ENCODE measurements at regions not wholly inside any gene's neighbourhood (a gene's known extent, or its start where the extent isn't known, plus 50 kb on each side); places are given as distances from the start of the nearest gene placed in this dataset.

DNA sequence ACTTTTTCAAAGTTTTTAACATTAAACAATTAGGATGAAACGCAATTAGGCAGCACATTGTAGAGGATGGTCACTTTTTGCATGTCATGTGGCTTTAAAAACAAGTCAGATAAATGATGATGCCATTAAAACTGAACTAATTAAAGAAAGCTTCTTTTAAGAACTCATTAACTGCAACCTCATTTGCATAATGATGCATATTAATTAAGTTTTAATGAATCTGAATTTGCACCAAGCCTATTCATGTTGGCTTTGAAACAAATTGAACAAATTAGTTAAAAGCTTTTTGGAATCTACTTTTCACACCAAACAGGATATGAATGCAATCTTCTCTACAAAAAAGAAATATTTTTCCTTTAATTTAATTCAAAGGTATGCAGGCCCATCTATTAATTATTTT lies 499.0 kb downstream of the VRK1 start:
- H3K4me3 ChIP-seq (ENCODE audit: control insufficient read depth in 1 of 2, extremely low read depth in 1 of 2, low read length in 1 of 2) = no peak overlapping the region
- H3K27me3 ChIP-seq (replicated peaks in 1 of 2; ENCODE audit: control insufficient read depth in 2 of 2, extremely low read depth in 1 of 2, insufficient read depth in 2 of 2, low read length in 1 of 2) = peaks cover 0 to 6% of the 10 kb centered on the region in 2 experiments
- Mint-ChIP-seq H3K4me3 (no peak overlapping the region), H3K4me1 (peaks cover 6 to 18% (median 17%) of the 10 kb centered on the region in 3 donors), H3K27me3 (peaks cover 0 to 6% of the 10 kb centered on the region in 2 donors), H3K36me3 (no peaks in the 10 kb centered on the region), H3K9me3 (no peaks in the 10 kb centered on the region), H3K27ac (no peak overlapping the region)
- ChIA-PET POLR2A (no interaction called here), CTCF (no interaction called here)
- H3K36me3 ChIP-seq (ENCODE audit: control insufficient read depth in 2 of 2, extremely low read depth in 1 of 2, insufficient read depth in 1 of 2, low read length in 1 of 2) = no peaks in the 10 kb centered on the region
- H3K27ac ChIP-seq (ENCODE audit: low read length) = no peak overlapping the region
- ATAC-seq (replicated peaks in 1 of 4) (no peak), DNase-seq (no peak)
- H3K9me3 ChIP-seq = no peaks in the 10 kb centered on the region
- no CpG with 5 or more reads among the region's 1 CpG for WGBS (ENCODE audit: insufficient coverage)
- H3K4me1 ChIP-seq (ENCODE audit: control insufficient read depth in 1 of 2, extremely low read depth in 1 of 2, insufficient read depth in 2 of 2, low read length in 2 of 2) = peaks cover 0 to 6% of the 10 kb centered on the region in 2 experiments

DNA sequence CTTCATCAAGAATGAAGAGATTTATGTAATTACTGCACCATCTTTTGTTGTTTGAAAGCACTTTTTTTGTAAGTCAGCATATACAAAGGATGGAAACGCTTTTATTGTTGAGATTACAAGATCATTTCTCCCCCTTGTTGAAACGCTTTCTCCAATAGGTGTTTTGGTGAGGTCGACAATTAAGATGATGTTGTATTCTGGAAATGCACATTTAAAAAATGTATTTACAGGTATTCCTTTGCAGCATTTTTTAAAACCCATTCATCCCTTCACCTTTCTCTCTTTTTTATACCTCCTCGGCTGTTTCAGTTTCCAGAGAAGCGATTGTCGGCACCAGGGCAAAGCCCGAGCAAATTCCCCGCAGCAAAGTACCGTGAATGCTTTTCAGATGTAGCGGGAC lies 499.9 kb downstream of the VRK1 start:
- Mint-ChIP-seq H3K27ac (no peak overlapping the region), H3K4me3 (no peak overlapping the region), H3K36me3 (no peaks in the 10 kb centered on the region), H3K4me1 (peaks cover 0 to 17% (median 15%) of the 10 kb centered on the region in 3 donors), H3K9me3 (no peaks in the 10 kb centered on the region), H3K27me3 (peaks cover 0 to 6% of the 10 kb centered on the region in 2 donors)
- Histone ChIP-seq H3K9me3 (no peaks in the 10 kb centered on the region), H3K36me3 (ENCODE audit: control insufficient read depth in 2 of 2, extremely low read depth in 1 of 2, insufficient read depth in 1 of 2, low read length in 1 of 2) (no peaks in the 10 kb centered on the region), H3K27ac (ENCODE audit: low read length) (no peak overlapping the region), H3K4me3 (ENCODE audit: control insufficient read depth in 1 of 2, extremely low read depth in 1 of 2, low read length in 1 of 2) (no peak overlapping the region), H3K27me3 (replicated peaks in 1 of 2; ENCODE audit: control insufficient read depth in 2 of 2, extremely low read depth in 1 of 2, insufficient read depth in 2 of 2, low read length in 1 of 2) (peaks cover 0 to 6% of the 10 kb centered on the region in 2 experiments), H3K4me1 (ENCODE audit: control insufficient read depth in 1 of 2, extremely low read depth in 1 of 2, insufficient read depth in 2 of 2, low read length in 2 of 2) (peaks cover 0 to 6% of the 10 kb centered on the region in 2 experiments)
- no CpG with 5 or more reads among the region's 10 CpGs for WGBS (ENCODE audit: insufficient coverage)
- ChIA-PET POLR2A (no interaction called here), CTCF (interaction anchor here (0.7 kb wide), 2 partner anchors 10 to 66 kb away, joined by 3 to 6 read pairs; no protein-coding TSS in a partner anchor)
- DNase-seq (no peak), ATAC-seq (replicated peaks in 1 of 4) (no peak)

DNA sequence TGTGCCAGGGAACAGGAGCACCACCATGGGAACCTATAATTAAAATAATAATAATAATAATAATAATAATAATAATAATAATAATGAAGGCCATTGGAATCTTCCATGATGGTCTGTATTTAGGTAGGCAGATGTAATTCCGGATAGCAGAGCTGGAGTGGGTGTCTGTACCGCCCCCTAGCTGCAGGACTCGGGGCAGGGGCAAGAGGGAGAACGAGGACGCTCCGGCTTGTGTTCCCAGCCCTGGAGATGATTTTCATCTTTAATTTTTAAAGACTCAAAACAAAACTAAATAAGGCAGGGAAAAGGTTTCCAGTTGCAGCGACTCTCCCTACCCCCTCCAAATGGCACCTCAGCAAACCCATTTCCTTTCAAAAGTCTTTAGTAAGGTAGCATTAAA lies 501.1 kb downstream of the VRK1 start:
- DNase-seq (peak in 1 of 35 experiments; percentile 8), ATAC-seq (replicated peaks in 1 of 4) (no peak)
- Histone ChIP-seq H3K4me3 (ENCODE audit: control insufficient read depth in 1 of 2, extremely low read depth in 1 of 2, low read length in 1 of 2) (no peak overlapping the region), H3K27me3 (replicated peaks in 1 of 2; ENCODE audit: control insufficient read depth in 2 of 2, extremely low read depth in 1 of 2, insufficient read depth in 2 of 2, low read length in 1 of 2) (peaks cover 0 to 2% of the 10 kb centered on the region in 2 experiments), H3K4me1 (ENCODE audit: control insufficient read depth in 1 of 2, extremely low read depth in 1 of 2, insufficient read depth in 2 of 2, low read length in 2 of 2) (peaks cover 0 to 6% of the 10 kb centered on the region in 2 experiments), H3K9me3 (no peaks in the 10 kb centered on the region), H3K27ac (ENCODE audit: low read length) (no peak overlapping the region), H3K36me3 (ENCODE audit: control insufficient read depth in 2 of 2, extremely low read depth in 1 of 2, insufficient read depth in 1 of 2, low read length in 1 of 2) (no peaks in the 10 kb centered on the region)
- peaks cover 0 to 18% (median 15%) of the 10 kb centered on the region in 3 donors for H3K4me1 Mint-ChIP-seq
- CTCF ChIA-PET = interaction anchor here in 1 of 2 donors (0.8 kb wide), 1 partner anchor 1970 kb away, joined by 3 read pairs; no protein-coding TSS in a partner anchor
- H3K9me3 Mint-ChIP-seq = no peaks in the 10 kb centered on the region
- H3K36me3 Mint-ChIP-seq = no peaks in the 10 kb centered on the region
- H3K27ac Mint-ChIP-seq = no peak overlapping the region
- peaks cover 0 to 6% of the 10 kb centered on the region in 2 donors for H3K27me3 Mint-ChIP-seq
- peak overlapping the region in 1 of 3 donors; percentile 49 for H3K4me3 Mint-ChIP-seq
- POLR2A ChIA-PET = no interaction called here
- WGBS (ENCODE audit: insufficient coverage) = no CpG with 5 or more reads among the region's 7 CpGs

DNA sequence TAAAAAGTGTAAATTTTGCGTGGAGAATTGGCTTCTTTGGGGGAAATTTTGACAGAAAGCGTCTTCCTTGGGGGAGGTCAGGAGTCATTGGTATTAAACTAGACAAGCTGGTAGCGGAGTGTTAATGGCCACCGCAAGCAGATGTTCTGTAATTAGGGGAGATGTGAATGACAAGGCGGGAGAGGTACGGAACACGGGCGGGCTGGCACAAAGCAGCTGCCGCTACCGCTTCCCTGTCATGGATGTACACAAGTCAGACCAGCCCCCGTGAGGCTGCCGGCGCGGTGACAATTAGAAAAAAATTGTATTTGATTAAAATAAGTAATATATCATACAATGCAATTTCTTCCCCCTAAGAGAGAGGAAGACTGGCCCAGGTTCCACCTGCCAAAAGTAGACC lies 501.6 kb downstream of the VRK1 start:
- H3K27ac ChIP-seq (ENCODE audit: low read length) = no peak overlapping the region
- H3K27me3 ChIP-seq (replicated peaks in 1 of 2; ENCODE audit: control insufficient read depth in 2 of 2, extremely low read depth in 1 of 2, insufficient read depth in 2 of 2, low read length in 1 of 2) = peaks cover 0 to 2% of the 10 kb centered on the region in 2 experiments
- no peak for DNase-seq
- H3K27ac Mint-ChIP-seq = no peak overlapping the region
- POLR2A ChIA-PET = no interaction called here
- no peaks in the 10 kb centered on the region for H3K9me3 ChIP-seq
- H3K4me3 Mint-ChIP-seq = no peak overlapping the region
- H3K4me1 Mint-ChIP-seq = peaks cover 0 to 18% (median 15%) of the 10 kb centered on the region in 3 donors
- H3K4me3 ChIP-seq (ENCODE audit: control insufficient read depth in 1 of 2, extremely low read depth in 1 of 2, low read length in 1 of 2) = no peak overlapping the region
- H3K9me3 Mint-ChIP-seq = no peaks in the 10 kb centered on the region
- H3K36me3 ChIP-seq (ENCODE audit: control insufficient read depth in 2 of 2, extremely low read depth in 1 of 2, insufficient read depth in 1 of 2, low read length in 1 of 2) = no peaks in the 10 kb centered on the region
- H3K36me3 Mint-ChIP-seq = no peaks in the 10 kb centered on the region
- WGBS (ENCODE audit: insufficient coverage) = 97% methylated on average over 4 of the region's 14 CpGs
- CTCF ChIA-PET = interaction anchor here in 1 of 2 donors (0.8 kb wide), 1 partner anchor 1969 kb away, joined by 3 read pairs; no protein-coding TSS in a partner anchor
- H3K27me3 Mint-ChIP-seq = peaks cover 0 to 6% of the 10 kb centered on the region in 2 donors
- H3K4me1 ChIP-seq (ENCODE audit: control insufficient read depth in 1 of 2, extremely low read depth in 1 of 2, insufficient read depth in 2 of 2, low read length in 2 of 2) = peaks cover 0 to 6% of the 10 kb centered on the region in 2 experiments
- no peak for ATAC-seq (replicated peaks in 1 of 4)

DNA sequence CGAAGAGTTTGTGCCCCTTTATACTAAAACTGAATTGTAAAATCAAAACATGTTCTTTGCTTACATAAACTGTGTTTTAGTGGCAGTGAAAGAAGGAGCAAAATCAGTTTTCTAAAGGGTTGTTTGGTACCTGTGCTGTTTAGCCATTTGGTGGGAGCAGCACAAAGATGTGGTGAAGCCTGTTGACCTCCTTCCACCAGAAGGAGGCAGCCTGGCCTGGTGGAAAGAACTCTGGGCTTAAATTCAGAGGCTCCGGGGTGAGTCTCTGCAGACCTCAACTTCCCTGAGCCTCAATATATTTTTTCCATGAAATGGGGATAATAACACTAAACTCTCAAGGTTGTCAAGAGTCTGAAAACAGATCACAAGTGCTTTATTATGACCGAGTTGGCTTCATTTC lies 502.5 kb downstream of the VRK1 start:
- Histone ChIP-seq H3K9me3 (no peaks in the 10 kb centered on the region), H3K4me3 (ENCODE audit: control insufficient read depth in 1 of 2, extremely low read depth in 1 of 2, low read length in 1 of 2) (no peak overlapping the region), H3K27me3 (replicated peaks in 1 of 2; ENCODE audit: control insufficient read depth in 2 of 2, extremely low read depth in 1 of 2, insufficient read depth in 2 of 2, low read length in 1 of 2) (peaks cover 0 to 2% of the 10 kb centered on the region in 2 experiments), H3K27ac (ENCODE audit: low read length) (no peak overlapping the region), H3K36me3 (ENCODE audit: control insufficient read depth in 2 of 2, extremely low read depth in 1 of 2, insufficient read depth in 1 of 2, low read length in 1 of 2) (no peaks in the 10 kb centered on the region), H3K4me1 (ENCODE audit: control insufficient read depth in 1 of 2, extremely low read depth in 1 of 2, insufficient read depth in 2 of 2, low read length in 2 of 2) (peaks cover 0 to 6% of the 10 kb centered on the region in 2 experiments)
- CTCF ChIA-PET = interaction anchor here in 1 of 2 donors (0.6 kb wide), 1 partner anchor 675 kb away, joined by 5 read pairs; no protein-coding TSS in a partner anchor
- ATAC-seq (replicated peaks in 1 of 4) = peak in 3 of 4 experiments; percentile 42 to 60 (median 54)
- POLR2A ChIA-PET = no interaction called here
- Mint-ChIP-seq H3K4me3 (no peak overlapping the region), H3K36me3 (no peaks in the 10 kb centered on the region), H3K4me1 (peaks cover 0 to 18% (median 15%) of the 10 kb centered on the region in 3 donors), H3K9me3 (no peaks in the 10 kb centered on the region), H3K27me3 (peaks cover 0 to 6% of the 10 kb centered on the region in 2 donors), H3K27ac (no peak overlapping the region)
- 83% methylated on average over 1 of the region's 3 CpGs for WGBS (ENCODE audit: insufficient coverage)
- peak in 21 of 35 experiments; percentile 4 to 60 (median 13) for DNase-seq

DNA sequence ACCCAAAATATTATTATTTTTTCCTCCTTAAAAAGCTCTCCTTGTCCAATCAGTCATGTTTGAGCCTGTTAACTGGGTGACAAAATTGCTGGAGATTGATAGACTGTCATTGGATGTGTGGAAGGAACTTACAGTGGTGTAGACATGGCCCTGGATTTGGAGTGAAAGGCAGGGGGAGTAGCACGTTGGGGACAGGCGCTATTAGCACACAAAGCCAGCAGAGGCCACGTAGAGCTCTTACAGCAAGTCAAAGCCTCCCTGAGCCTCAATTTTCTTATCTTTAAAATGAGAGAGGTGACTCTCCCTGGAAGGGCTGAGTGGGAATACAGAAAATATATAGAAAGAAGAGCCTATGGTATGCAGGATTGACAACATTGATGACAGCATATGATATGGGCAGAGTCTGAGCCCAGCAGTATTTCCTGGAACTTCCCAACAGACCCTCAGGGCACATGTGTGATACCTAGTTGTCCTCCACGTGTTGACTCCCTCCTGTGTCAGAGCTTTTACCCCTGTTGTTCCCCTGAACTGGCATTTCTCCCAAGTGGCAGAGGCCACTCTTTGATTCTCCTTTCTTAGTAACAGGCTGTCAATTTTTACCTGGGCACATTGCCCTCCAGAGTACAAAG lies 504.9 kb downstream of the VRK1 start:
- Mint-ChIP-seq H3K4me1 (peaks cover 4 to 32% (median 28%) of the 10 kb centered on the region in 3 donors), H3K36me3 (no peaks in the 10 kb centered on the region), H3K27ac (peak overlapping the region in 1 of 2 donors; percentile 55), H3K9me3 (no peaks in the 10 kb centered on the region), H3K27me3 (peaks cover 0 to 6% of the 10 kb centered on the region in 2 donors), H3K4me3 (no peak overlapping the region)
- no peak overlapping the region for H3K27ac ChIP-seq (ENCODE audit: low read length)
- WGBS (ENCODE audit: insufficient coverage) = 63% methylated on average over 1 of the region's 4 CpGs
- H3K9me3 ChIP-seq = no peaks in the 10 kb centered on the region
- peaks cover 3 to 8% of the 10 kb centered on the region in 2 experiments for H3K4me1 ChIP-seq (ENCODE audit: control insufficient read depth in 1 of 2, extremely low read depth in 1 of 2, insufficient read depth in 2 of 2, low read length in 2 of 2)
- ATAC-seq (replicated peaks in 1 of 4) = no peak
- POLR2A ChIA-PET = no interaction called here
- H3K36me3 ChIP-seq (ENCODE audit: control insufficient read depth in 2 of 2, extremely low read depth in 1 of 2, insufficient read depth in 1 of 2, low read length in 1 of 2) = no peaks in the 10 kb centered on the region
- H3K27me3 ChIP-seq (replicated peaks in 1 of 2; ENCODE audit: control insufficient read depth in 2 of 2, extremely low read depth in 1 of 2, insufficient read depth in 2 of 2, low read length in 1 of 2) = peaks cover 0 to 2% of the 10 kb centered on the region in 2 experiments
- no peak for DNase-seq
- CTCF ChIA-PET = interaction anchor here in 1 of 2 donors (0.5 kb wide), 1 partner anchor 317 kb away, joined by 5 read pairs; no protein-coding TSS in a partner anchor
- H3K4me3 ChIP-seq (ENCODE audit: control insufficient read depth in 1 of 2, extremely low read depth in 1 of 2, low read length in 1 of 2) = no peak overlapping the region
